ENCODE measurements at regions not wholly inside any gene's neighbourhood (a gene's known extent, or its start where the extent isn't known, plus 50 kb on each side); places are given as distances from the start of the nearest gene placed in this dataset.

DNA sequence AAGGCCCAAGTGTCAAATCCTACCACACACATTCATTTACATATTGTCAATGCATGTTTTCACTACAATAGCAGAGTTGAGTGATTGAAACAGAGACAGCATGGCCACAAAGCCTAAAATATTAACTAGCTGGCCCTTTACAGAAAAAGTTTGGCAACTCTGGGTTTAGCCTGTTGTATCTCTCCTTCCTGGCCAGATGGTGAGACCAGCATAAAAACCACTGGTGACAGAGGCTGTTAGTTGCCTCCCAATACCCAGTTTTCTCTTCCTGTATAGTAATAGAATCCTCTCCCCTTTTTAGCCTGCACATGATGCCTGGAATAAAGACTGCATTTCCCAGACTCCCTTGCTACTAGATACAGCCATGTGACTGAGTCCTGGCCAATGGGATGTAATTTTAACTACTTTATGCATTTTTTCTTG lies 100.0 kb upstream of the TAB2 start:
- DNase-seq, result no peak

DNA sequence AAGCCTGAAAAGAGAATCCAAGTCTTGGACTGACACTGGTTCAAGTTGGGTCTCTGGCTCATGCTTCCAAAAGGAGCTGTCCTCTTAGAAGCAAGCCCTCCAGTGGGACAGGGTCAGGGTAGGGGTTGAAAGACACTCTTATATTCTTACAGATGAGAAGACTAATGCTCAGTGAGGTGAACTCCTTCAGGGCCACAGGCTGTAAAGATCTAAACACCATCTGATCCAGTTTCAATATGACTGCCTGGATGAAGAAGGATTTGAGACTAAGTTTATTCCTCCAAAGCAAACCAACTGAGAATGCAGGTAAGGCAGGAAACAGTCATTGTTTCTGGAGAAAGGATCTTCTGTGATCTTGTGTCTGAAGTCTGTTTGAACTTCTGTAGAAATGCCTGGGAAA lies 99.0 kb upstream of the TAB2 start:
- DNase-seq, result no peak

DNA sequence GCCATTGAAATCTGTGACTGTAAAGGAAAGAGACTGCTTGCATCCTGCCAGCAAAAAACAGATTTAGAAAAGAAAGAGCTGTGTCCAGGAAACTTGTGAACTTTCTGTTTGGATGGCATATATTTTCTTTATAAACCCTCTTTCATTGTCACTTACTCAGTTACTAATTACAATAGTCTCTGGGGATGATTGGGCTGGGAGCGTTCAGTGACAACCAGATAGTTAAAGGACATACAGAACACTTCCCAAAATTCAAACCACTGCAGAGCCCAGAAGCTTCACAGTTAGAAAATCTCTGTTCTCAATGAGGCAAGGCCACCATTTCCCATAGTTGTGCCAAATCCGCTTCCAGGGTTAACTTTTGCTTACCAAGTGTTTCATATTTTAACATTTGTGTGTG lies 98.6 kb upstream of the TAB2 start:
- no peak for DNase-seq

- DNase-seq, result no peak
Observed at GRCh38 chr6:149220882-149221773, 96.4 kb upstream of the TAB2 start.

DNA sequence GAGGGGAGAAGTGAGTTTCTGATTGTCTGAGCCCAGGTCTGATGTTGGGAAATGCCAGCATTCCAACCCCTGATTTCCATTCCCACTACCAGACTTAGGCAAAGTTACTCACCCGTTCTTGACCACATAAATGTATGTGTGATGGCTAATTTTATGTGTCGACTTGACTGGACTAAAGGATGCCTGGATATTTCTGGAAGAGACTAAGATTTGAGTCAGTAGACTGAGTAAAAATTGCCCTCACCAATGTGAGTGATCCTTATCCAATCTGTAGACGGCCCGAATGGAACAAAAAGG lies 95.8 kb upstream of the TAB2 start:
- DNase-seq, result no peak

DNA sequence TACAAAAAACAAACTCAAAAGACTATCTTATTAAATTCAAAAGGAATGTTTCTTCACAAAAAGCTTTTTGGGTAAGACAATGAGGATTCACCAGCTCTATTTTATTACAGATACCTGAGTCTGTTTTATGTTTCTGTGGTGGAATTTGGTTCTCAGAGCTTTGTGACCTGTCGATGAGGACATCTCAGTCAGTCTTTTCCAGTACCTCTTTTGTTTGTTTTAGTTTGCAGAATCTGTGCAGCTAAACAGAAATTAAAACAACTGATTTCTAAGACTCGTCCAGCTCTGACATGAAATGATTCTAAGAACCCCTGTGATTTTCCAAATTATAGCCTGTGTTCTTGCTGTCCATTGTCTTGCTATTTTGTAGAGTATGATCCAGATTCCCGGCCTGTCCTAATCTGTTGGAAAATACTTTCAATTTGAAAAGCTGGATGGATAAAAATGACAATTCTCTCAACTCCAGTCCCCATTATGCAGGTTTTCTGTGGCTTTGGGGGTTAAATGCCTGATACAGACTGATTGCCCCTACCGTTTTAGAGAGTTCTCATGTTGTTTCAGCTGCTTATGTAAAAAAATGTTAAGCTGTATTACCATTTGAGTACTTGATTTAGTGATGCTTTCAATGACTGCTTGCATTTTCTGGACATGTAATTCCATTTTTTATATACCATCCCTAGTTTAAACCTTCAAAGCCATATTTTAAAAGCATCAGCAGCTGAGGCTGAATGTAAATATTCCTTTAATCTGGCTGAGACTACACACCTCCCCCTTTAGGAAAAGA lies 94.2 kb upstream of the TAB2 start:
- DNase-seq, result no peak

DNA sequence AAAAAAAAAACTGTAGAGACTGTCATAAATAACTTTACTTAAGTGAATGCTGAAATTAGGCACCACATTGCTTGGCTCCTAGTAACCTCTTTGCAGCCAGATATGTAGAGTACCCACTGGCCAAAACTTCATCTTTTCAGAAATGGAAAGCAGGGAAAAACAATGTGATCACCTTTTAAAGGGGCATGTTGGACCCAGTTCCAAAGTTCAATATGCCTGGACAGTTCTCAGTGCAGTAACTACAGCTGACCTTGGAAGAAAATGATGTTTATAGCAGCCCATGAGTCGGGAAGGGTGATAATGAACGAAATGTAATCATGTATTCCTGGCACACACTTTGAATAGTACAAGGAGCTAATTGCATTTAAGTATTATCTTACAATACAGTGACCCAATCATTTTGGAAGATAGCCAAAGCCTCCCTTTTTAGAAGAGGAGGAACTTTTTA lies 93.6 kb upstream of the TAB2 start:
- no peak for DNase-seq

DNA sequence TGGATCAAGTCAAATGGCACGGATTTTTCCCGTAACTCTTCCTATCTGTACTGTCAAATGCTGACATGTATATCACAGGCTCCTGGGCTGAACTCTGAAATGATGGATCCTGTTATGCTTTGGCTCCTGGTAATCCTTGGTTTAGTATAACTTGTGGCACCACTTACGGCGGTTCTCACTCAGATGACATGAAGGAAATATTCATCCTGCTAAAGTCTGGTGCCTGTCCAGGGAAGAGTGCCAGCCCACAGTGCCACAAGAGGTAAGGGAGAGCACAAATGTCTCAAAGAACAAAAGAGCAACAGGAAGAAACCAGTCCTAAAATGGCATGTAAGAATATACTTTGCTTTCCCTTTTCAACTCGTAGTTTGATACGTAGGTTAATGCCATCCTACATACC lies 93.1 kb upstream of the TAB2 start:
- DNase-seq, result no peak

- no peak for DNase-seq
Observed at GRCh38 chr6:149225370-149225769, 92.1 kb upstream of the TAB2 start.

DNA sequence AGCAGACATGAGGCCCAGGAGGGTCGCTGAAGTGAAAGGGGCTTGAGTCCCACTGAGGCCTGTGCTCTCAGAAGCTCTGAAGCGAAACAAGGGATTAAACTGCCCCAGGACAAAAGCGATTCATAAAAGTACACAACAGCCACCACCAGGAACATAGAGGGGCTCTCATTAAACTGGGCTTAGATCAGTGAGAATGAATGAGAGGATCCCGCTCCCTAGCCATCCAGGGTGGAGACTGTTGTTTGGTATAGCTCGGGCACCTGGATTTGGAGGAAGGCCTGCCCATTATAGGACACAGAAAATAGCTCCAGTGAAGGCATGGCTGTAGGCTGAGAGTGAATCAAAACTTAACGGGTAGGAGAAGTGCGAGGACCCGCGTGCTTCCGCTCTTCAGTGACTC lies 91.6 kb upstream of the TAB2 start:
- DNase-seq, result no peak

DNA sequence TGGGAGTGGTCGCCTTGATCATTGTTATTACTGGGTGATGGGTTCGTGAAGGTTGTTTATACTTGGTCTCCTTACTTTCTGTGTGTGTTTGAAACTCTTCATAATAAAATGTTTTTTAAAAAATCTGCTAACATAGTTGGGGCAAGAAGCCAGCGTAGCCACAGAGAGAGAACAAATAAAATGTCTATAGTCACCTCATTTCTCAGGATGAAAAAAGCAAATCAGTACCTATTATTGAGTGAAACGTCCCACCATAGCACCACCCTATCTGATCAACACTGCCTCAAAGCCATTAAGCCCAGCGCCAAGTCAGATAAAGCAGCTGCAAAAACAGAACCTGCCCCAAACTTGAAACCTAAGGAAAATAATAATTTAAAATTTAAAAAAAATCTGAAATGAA lies 89.7 kb upstream of the TAB2 start:
- DNase-seq, result no peak

GRCh38 chr6:149228311-149228955 lies 89.1 kb upstream of the TAB2 start:
- DNase-seq, result peak; percentile 41

GRCh38 chr6:149229096-149229495 lies 88.4 kb upstream of the TAB2 start:
- no peak for DNase-seq

DNA sequence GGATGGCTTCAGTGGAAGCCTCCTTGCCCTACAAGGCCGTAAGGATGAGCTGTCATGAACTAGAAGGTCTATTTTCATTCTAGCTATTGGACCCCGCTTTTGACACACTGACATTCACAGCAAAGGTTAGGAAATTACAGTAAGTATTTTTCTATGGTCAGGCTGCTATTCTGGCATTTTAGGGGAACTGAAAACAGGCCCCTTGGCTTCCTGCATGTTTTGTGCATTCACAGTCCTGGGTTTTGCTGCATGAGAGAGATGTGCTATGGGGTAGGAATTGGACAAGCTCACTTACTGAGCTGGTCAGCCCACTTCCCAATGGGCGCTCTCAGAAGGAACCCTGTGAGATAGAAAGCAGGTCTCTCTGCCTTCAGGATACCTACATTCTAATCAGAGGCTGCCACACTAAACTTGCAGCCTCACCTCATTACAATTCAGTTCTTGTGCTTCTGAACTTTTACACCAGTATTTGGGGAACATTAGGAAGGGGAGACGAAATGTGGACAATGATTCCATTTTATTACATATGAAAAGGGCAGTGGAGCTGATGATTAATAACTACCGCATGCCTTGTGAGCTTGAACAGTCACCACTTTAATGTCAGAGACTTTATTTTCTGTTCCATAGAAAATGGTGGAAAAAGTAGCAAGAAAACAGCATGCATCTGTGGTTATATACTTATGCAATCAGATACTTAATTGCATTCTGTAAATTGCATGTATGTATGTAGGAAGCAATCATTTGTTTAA lies 86.6 kb upstream of the TAB2 start:
- DNase-seq, result no peak

GRCh38 chr6:149231778-149232177 lies 85.7 kb upstream of the TAB2 start:
- DNase-seq, result no peak

- DNase-seq, result no peak
Observed at GRCh38 chr6:149233056-149233715, 84.3 kb upstream of the TAB2 start.

DNA sequence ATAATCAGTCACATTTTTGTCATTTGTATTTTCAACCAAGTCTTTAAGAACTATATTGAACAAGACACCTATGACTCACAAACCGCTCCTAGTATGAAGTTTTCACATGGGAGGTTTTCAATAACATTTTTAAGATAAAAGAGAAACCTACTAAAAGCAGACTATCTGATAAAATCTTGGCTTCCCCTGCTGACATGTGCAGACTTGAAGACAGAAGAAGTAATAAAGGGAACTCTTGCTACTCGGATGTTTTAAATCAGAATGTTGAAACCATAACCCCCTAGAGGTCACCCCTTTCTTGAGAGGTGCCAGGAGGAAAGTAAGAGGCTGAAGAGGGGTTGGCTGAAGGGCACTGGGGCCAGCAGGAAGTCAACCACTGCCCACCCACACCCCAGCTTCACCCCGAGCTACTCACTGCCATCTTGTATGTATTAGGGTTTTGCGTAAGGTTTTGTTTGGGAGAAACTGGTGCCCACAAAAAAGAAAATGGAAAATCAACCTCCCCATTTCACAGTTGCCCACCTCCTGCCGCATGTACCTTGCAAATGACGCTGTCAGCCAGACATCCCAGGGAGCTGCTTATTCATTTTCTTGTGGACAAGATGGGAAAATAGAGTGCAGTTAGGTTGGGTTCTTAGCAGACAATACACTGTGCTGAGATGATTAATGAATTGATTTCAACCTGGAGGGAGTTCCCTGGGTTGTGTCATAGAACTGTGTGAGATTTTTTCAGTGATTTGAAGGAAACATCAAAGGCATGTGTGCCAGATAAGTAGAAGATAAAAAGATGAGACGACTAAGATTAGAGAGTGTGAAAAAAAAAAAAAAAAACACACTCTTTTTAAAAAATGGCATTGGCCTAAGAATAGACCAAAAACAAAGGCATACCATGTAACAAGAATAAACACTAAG lies 83.2 kb upstream of the TAB2 start:
- no peak for DNase-seq

DNA sequence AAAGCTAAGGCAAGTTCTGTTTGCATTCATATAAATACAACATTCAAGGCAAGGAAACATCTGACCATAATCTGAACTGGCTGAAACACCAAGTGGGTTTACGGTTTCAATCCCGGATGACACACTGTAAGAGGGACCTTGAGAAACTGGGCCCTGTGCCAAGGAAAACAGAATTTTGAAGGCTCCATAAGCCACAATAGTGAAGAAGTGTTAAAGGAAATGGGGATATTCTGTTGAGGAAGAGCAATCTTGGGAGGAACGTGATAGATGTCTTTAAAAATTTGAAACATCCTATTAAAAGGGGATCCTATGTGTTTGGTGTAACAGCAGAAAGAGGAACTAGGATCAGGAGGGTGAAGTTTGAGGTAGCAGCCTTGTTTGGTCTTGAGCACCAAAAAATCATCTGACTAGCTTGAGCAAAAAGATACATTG lies 82.4 kb upstream of the TAB2 start:
- DNase-seq, result peak; percentile 65

GRCh38 chr6:149236589-149236988 lies 80.9 kb upstream of the TAB2 start:
- DNase-seq, result peak; percentile 47

DNA sequence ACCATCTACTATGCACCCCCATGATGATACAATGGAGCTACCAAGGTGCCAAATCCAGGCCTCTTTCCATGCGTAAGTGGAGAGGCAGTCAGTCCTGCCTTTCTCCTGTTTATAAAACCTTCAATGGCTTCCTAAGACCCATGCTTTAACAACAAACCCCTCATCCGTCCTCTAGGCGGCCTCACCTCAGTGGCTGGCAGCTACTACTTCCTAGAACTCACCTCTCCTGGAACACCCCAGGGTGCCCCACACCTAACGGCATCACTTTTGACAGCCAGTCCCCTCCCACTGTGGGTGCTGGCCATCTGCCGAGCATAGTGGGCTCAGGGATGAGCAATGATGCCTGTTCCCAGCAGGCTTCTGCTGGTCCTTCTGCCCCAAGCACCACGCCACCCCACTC lies 80.0 kb upstream of the TAB2 start:
- no peak for DNase-seq
